ENCODE measurements at regions not wholly inside any gene's neighbourhood (a gene's known extent, or its start where the extent isn't known, plus 50 kb on each side); places are given as distances from the start of the nearest gene placed in this dataset.

DNA sequence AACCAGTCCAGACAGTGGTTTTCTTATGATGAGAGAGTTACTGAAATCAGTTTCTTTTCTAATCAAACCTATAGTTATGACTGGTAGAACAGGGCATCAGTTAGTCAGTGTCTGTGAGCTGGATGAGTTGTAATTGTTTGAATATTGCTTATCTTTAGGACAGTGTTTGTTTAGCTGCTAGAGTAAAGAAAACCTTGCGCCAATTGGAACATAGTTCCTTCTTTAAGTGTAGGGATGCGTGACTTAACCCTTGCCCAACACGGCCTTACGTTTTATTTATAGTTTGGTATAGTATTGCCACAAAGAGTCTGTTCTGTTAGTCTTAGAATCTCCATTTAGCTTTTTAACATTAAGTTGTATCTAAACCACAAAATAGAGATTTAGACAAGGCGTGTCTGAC lies 572.6 kb downstream of the SLC16A7 start:
- H3K36me3 Mint-ChIP-seq (ENCODE audit: low read depth), result no peaks in the 10 kb centered on the region
- no peak overlapping the region for H3K4me3 Mint-ChIP-seq
- H3K27ac Mint-ChIP-seq, result no peak overlapping the region
- no peaks in the 10 kb centered on the region for H3K4me1 Mint-ChIP-seq (ENCODE audit: low read depth)
- no peaks in the 10 kb centered on the region for H3K9me3 Mint-ChIP-seq
- H3K27me3 Mint-ChIP-seq, result no peaks in the 10 kb centered on the region

DNA sequence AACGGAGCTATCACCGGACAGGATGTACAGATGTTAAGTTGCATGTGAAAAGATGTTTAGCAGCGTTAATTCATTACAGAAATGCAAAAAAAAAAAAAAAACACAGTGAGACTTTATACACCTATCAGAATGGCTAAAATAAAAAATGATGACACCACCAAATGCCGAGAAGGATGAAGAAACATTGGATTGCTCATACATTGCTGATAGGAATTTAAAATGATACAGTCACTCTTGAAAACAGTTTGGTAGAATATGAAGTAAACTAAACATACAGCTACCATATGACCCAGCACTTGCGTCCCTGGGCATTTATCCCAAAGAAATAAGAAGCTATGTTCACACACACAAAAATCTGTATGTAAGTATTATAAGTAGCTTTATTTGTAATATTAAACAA lies 574.1 kb downstream of the SLC16A7 start:
- Mint-ChIP-seq H3K4me1 (ENCODE audit: low read depth) (no peaks in the 10 kb centered on the region), H3K27ac (no peak overlapping the region), H3K9me3 (no peaks in the 10 kb centered on the region), H3K27me3 (no peaks in the 10 kb centered on the region), H3K36me3 (ENCODE audit: low read depth) (no peaks in the 10 kb centered on the region), H3K4me3 (no peak overlapping the region)

GRCh38 chr12:60172266-60173211 lies 576.7 kb downstream of the SLC16A7 start:
- Mint-ChIP-seq H3K27ac (no peak overlapping the region), H3K36me3 (ENCODE audit: low read depth) (no peaks in the 10 kb centered on the region), H3K4me3 (no peak overlapping the region), H3K9me3 (no peaks in the 10 kb centered on the region), H3K4me1 (ENCODE audit: low read depth) (no peaks in the 10 kb centered on the region), H3K27me3 (no peaks in the 10 kb centered on the region)

DNA sequence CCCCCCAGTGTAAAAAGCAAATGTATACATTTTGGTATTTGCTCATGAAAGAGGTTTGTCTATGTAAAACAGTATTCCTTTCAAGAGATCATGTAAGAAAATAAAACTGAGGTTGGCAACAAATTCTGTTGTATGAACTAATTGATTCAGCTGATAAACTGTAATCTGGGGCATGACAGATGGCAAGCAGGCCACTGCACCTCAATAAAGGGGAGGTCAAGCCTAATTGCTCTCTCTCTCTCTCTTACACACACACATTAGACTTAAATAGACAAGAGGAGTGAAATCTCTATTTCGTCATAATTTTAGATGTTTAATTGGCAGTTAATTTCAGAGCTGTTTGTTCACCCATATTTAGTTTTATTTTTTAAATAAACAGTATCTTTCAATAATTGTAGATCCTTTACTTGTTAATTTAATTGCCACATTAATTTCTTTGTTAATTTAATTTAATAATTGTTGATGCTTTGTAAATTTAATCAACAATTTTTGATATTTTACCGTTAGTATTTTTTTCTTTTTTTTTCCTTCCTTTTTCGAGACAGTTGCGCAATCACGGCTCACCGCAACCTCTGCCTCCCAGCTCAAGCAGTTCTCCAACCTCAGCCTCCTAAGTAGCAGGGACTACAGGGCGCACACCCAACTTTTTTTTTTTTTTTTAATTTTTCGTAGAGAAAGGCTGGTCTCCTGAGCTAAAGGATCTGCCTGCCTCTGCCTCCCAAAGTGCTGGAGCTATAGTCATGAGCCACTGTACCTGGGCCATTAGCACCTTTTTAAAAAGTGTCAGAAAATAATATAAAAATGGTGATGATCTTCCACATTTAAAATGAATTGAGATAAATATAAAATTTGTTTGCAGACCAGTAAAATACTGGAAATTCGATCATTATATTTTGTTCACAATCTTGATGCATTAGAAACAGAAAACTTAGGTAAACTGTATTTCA lies 577.7 kb downstream of the SLC16A7 start:
- Mint-ChIP-seq H3K9me3 (no peaks in the 10 kb centered on the region), H3K36me3 (ENCODE audit: low read depth) (no peaks in the 10 kb centered on the region), H3K27ac (no peak overlapping the region), H3K4me1 (ENCODE audit: low read depth) (no peaks in the 10 kb centered on the region), H3K4me3 (no peak overlapping the region), H3K27me3 (no peaks in the 10 kb centered on the region)

GRCh38 chr12:60174476-60174875 lies 578.6 kb downstream of the SLC16A7 start:
- no peaks in the 10 kb centered on the region for H3K36me3 Mint-ChIP-seq (ENCODE audit: low read depth)

DNA sequence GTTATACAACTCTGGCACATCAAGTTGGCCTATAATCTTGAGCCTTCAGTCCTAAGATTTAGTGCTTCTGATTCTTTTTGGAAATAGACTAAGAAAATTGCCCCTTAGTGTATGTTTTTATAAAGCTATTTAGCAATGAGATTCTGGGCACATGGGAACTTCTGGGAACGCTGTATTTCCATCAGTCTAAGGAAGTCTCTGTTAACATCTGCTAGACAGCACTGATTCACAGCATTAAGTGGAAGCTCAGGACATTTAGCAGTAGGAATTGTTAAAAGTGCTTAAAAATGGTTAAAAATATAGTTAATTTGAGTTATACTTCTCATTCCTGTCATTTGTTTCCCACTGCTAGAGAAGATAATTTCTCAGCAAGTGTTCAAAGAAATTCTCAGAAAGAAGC lies 579.1 kb downstream of the SLC16A7 start:
- H3K4me1 Mint-ChIP-seq (ENCODE audit: low read depth), result no peaks in the 10 kb centered on the region
- H3K27ac Mint-ChIP-seq, result no peak overlapping the region
- H3K9me3 Mint-ChIP-seq, result no peaks in the 10 kb centered on the region
- no peaks in the 10 kb centered on the region for H3K27me3 Mint-ChIP-seq
- H3K36me3 Mint-ChIP-seq (ENCODE audit: low read depth), result no peaks in the 10 kb centered on the region
- H3K4me3 Mint-ChIP-seq, result no peak overlapping the region

More at GRCh38 chr12:60174476-60174875, 578.6 kb downstream of the SLC16A7 start:
- Mint-ChIP-seq H3K4me1 (ENCODE audit: low read depth) (no peaks in the 10 kb centered on the region), H3K4me3 (no peak overlapping the region), H3K27me3 (no peaks in the 10 kb centered on the region), H3K27ac (no peak overlapping the region), H3K9me3 (no peaks in the 10 kb centered on the region)

DNA sequence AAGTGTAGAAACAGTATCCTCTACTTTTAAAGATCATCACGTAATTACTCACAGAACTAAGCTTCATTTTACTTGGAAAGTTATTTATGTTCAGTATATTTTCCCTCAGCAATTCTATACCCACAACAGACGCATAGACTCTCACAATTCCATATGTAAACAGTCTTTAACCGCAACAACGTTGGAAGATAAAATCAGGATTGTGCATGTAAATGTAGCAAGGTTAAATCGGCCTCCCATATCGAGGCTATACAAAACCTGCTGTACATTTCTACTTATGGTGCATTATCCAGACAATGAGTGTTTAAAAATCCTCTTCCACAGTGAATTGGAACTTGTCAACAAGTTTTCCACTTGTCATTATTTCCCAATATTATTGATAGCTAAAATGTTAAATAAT lies 581.1 kb downstream of the SLC16A7 start:
- Mint-ChIP-seq H3K4me3 (no peak overlapping the region), H3K9me3 (no peaks in the 10 kb centered on the region), H3K27ac (no peak overlapping the region), H3K27me3 (no peaks in the 10 kb centered on the region), H3K4me1 (ENCODE audit: low read depth) (no peaks in the 10 kb centered on the region), H3K36me3 (ENCODE audit: low read depth) (no peaks in the 10 kb centered on the region)

DNA sequence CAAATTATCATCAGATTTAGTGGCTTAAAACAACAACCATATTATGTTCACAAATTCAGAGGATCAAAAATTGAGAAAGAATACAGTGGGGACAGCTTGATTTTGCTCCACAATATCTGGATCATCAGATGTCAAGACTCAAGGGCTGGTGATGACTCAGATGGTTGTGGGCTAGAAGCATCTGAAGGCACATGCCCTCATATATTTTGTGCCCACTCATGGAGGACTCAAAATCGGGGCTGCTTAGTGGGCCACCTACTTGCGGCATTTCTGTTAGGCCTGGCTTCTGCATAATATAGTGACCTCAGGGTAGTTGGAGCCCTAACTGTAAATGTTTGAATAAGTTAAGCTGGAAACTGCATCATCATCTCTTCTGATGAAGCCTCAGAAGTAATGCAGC lies 584.5 kb downstream of the SLC16A7 start:
- H3K9me3 Mint-ChIP-seq, result no peaks in the 10 kb centered on the region
- H3K27me3 Mint-ChIP-seq, result no peaks in the 10 kb centered on the region
- no peak overlapping the region for H3K27ac Mint-ChIP-seq
- H3K4me1 Mint-ChIP-seq (ENCODE audit: low read depth), result no peaks in the 10 kb centered on the region
- no peak overlapping the region for H3K4me3 Mint-ChIP-seq
- H3K36me3 Mint-ChIP-seq (ENCODE audit: low read depth), result no peaks in the 10 kb centered on the region

DNA sequence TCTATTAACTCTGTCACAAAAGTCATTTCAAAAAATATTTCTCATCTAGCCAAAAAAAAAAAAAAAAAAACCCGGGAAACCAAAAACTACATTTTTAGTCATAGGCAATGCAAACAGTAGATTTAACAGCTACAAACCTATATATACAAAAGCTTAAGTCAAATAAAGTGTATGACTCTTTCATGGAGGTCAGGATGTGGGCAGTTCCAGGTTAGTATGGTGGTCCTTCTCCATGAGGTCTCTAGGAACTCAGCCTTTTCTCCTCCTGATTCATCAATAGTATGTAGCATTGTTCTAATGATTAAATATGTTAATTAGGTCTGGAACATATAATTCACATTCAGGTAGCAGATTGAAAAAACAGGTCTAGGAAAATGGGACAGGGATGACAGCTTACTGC lies 586.5 kb downstream of the SLC16A7 start:
- Mint-ChIP-seq H3K4me3 (no peak overlapping the region), H3K36me3 (ENCODE audit: low read depth) (no peaks in the 10 kb centered on the region), H3K27ac (no peak overlapping the region), H3K4me1 (ENCODE audit: low read depth) (no peaks in the 10 kb centered on the region), H3K27me3 (no peaks in the 10 kb centered on the region), H3K9me3 (no peaks in the 10 kb centered on the region)

DNA sequence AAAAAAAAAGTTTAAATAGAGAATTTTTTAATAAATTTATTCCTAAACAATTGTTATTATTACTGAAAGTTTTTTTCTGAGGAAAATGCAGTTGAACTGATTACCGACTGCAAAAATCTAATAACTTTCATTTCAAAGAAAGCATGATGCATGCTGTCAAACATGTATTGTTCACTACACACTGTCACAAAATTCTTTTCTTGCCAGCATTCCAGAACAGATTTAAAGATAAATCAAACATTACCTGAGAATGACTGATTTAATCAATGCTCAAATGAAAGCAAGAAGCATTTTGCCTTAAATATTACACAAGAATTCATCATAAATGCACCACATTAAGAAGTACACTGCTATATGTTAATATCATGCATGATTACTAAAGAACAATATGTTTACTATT lies 588.3 kb downstream of the SLC16A7 start:
- H3K4me1 Mint-ChIP-seq (ENCODE audit: low read depth), result no peaks in the 10 kb centered on the region
- H3K4me3 Mint-ChIP-seq, result no peak overlapping the region
- H3K9me3 Mint-ChIP-seq, result peaks cover 3% of the 10 kb centered on the region
- H3K27ac Mint-ChIP-seq, result no peak overlapping the region
- H3K36me3 Mint-ChIP-seq (ENCODE audit: low read depth), result no peaks in the 10 kb centered on the region
- H3K27me3 Mint-ChIP-seq, result no peaks in the 10 kb centered on the region

- no peaks in the 10 kb centered on the region for H3K4me1 Mint-ChIP-seq (ENCODE audit: low read depth)
- H3K27me3 Mint-ChIP-seq, result no peaks in the 10 kb centered on the region
- no peaks in the 10 kb centered on the region for H3K36me3 Mint-ChIP-seq (ENCODE audit: low read depth)
- H3K4me3 Mint-ChIP-seq, result no peak overlapping the region
- H3K9me3 Mint-ChIP-seq, result peaks cover 8% of the 10 kb centered on the region
- H3K27ac Mint-ChIP-seq, result no peak overlapping the region
Observed at GRCh38 chr12:60185060-60185459, 589.2 kb downstream of the SLC16A7 start.

- Mint-ChIP-seq H3K4me3 (no peak overlapping the region), H3K27ac (no peak overlapping the region)
Observed at GRCh38 chr12:60191271-60191670, 595.4 kb downstream of the SLC16A7 start.

GRCh38 chr12:60191676-60192359 lies 596.0 kb downstream of the SLC16A7 start:
- Mint-ChIP-seq H3K9me3 (peaks cover 13% of the 10 kb centered on the region), H3K27ac (no peak overlapping the region), H3K27me3 (no peaks in the 10 kb centered on the region), H3K4me1 (ENCODE audit: low read depth) (no peaks in the 10 kb centered on the region), H3K36me3 (ENCODE audit: low read depth) (no peaks in the 10 kb centered on the region), H3K4me3 (no peak overlapping the region)

More at GRCh38 chr12:60191271-60191670, 595.4 kb downstream of the SLC16A7 start:
- H3K36me3 Mint-ChIP-seq (ENCODE audit: low read depth), result no peaks in the 10 kb centered on the region
- H3K4me1 Mint-ChIP-seq (ENCODE audit: low read depth), result no peaks in the 10 kb centered on the region
- no peaks in the 10 kb centered on the region for H3K27me3 Mint-ChIP-seq
- peaks cover 13% of the 10 kb centered on the region for H3K9me3 Mint-ChIP-seq

DNA sequence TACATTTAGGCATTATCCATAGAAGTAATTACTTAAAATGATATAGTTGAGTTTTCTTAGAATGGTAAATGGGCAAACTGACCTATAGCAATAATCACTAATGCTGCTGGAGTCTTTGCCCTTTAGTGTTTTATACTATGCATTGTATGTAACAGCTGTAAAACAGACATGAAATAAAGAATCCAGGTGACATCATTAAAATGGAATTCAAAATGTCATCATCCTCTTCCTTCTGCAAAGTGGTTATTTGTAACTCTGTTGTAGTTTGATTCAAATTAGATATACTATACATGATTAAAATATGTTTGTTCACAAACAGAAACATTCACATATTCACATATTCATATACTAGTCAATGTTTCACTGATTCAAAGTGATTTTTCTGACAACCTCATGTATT lies 598.8 kb downstream of the SLC16A7 start:
- H3K4me1 Mint-ChIP-seq (ENCODE audit: low read depth), result no peaks in the 10 kb centered on the region

More for the DNA sequence above, 598.8 kb downstream of the SLC16A7 start:
- Mint-ChIP-seq H3K9me3 (peaks cover 8% of the 10 kb centered on the region), H3K36me3 (ENCODE audit: low read depth) (no peaks in the 10 kb centered on the region), H3K27ac (no peak overlapping the region), H3K4me3 (no peak overlapping the region), H3K27me3 (no peaks in the 10 kb centered on the region)
